ENCODE measurements at regions not wholly inside any gene's neighbourhood (a gene's known extent, or its start where the extent isn't known, plus 50 kb on each side); places are given as distances from the start of the nearest gene placed in this dataset.

DNA sequence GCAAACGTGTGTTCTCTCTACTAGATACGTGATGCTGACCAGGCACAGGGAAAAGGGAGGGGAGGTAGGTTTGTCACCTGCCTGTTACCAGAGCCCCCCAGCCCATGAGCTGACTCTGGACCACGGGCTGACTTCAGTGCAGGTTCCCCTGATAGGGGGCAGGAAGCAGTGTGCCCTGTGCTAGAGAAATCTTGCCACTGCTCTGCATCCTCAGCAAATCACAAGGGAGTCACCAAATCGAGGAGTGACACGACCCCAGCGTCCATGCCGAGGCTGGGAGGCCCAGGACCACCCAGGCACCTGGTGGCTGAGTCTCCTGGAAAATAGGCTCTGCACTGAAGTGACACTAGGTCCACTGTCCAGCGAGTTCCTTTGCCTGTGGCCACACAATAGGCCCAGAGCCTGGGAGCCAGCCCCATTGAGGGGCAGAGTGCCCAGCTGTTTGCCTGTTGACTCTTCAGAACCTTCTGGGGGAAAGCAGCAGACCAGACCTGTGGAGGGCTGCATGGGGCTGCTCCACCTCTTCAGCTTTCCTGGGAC, 99.3 kb downstream of the CTTN start:
- H3K4me3 ChIP-seq (ENCODE audit: severe bottlenecking), result no peak overlapping the region
- DNase-seq (ENCODE audit: low spot score) (peak; percentile 34), ATAC-seq (ENCODE audit: low read depth) (no peak)
- TF ChIP-seq, protein P1, sequence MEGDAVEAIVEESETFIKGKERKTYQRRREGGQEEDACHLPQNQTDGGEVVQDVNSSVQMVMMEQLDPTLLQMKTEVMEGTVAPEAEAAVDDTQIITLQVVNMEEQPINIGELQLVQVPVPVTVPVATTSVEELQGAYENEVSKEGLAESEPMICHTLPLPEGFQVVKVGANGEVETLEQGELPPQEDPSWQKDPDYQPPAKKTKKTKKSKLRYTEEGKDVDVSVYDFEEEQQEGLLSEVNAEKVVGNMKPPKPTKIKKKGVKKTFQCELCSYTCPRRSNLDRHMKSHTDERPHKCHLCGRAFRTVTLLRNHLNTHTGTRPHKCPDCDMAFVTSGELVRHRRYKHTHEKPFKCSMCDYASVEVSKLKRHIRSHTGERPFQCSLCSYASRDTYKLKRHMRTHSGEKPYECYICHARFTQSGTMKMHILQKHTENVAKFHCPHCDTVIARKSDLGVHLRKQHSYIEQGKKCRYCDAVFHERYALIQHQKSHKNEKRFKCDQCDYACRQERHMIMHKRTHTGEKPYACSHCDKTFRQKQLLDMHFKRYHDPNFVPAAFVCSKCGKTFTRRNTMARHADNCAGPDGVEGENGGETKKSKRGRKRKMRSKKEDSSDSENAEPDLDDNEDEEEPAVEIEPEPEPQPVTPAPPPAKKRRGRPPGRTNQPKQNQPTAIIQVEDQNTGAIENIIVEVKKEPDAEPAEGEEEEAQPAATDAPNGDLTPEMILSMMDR (IDR thresholded peaks at IDR 0.05; ENCODE audit: poor library complexity, severe bottlenecking), result no peak
- H3K36me3 ChIP-seq (ENCODE audit: low read depth), result no peaks in the 10 kb centered on the region
- H3K27ac ChIP-seq (ENCODE audit: poor library complexity, severe bottlenecking), result no peak overlapping the region
- no peaks in the 10 kb centered on the region for H3K27me3 ChIP-seq (ENCODE audit: insufficient read depth, poor library complexity, severe bottlenecking)
- H3K9me3 ChIP-seq (ENCODE audit: severe bottlenecking), result no peaks in the 10 kb centered on the region
- no peaks in the 10 kb centered on the region for H3K4me1 ChIP-seq (ENCODE audit: insufficient read depth, poor library complexity, severe bottlenecking)

DNA sequence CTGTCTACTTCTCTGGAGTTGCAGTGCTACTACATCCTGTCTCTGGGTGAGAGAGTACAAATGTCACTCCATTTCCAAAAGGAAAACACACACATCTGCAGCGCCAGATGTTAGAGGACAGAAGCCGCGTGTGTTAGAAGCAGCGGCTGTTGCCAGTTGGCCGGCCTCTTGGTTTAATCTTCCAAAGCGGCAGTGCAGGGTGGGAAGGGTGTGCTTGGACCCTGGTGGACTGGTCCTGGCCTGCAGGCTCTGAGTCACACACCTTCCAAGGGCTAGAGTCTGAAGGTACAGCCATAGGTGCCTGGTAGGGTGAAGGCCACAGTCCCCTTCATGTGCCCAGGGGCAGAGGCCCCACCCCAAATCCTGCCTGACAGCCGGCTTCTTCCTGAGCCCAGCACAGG, 99.8 kb downstream of the CTTN start:
- DNase-seq (ENCODE audit: low spot score), result peak; percentile 24
- H3K4me3 ChIP-seq (ENCODE audit: severe bottlenecking), result no peak overlapping the region
- H3K36me3 ChIP-seq (ENCODE audit: low read depth), result no peaks in the 10 kb centered on the region
- TF ChIP-seq, protein P1 (IDR thresholded peaks at IDR 0.05; ENCODE audit: poor library complexity, severe bottlenecking), result no peak
- H3K9me3 ChIP-seq (ENCODE audit: severe bottlenecking), result no peaks in the 10 kb centered on the region
- no peak for ATAC-seq (ENCODE audit: low read depth)
- no peak overlapping the region for H3K27ac ChIP-seq (ENCODE audit: poor library complexity, severe bottlenecking)
- H3K27me3 ChIP-seq (ENCODE audit: insufficient read depth, poor library complexity, severe bottlenecking), result no peaks in the 10 kb centered on the region
- H3K4me1 ChIP-seq (ENCODE audit: insufficient read depth, poor library complexity, severe bottlenecking), result no peaks in the 10 kb centered on the region

DNA sequence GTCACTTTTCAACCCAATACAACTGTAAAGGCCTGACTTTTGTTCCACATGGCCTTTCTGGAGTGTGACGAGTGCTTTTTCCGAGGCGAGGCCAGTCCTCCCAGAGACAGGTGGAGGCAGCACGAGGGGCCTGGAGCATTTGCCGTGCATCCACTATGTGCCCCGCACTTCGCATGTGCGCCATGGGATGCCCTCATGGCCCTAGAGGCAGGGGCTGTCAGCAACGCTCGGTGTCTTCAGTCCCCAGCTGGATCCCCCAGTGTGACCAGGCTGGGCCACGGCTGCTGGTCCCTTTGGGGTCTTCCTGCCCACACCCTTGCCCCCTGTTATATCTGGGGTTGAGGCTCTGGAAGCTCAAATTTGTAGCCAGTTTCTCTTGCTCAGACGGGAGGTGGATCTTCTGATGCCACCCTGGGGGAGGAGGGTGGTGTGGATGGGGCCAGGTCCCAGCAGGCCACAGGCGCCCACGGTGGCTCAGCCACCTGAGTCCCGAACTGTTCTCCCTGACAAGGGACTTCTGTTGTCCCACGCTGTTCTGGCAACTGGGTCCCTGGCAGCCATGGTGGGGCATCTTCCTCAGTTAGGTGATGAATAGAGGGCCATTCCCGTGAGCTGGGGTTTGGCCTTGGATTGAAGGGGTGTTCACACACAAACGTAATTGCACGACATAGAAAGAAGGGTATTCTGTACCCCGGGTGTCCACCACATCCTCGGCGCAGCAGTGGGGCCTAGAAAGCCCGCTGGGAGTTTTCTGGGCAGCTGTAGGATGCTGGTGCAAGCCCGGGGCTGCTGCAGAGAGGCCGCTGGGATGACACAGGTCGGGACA, 100.9 kb downstream of the CTTN start:
- no peaks in the 10 kb centered on the region for H3K27me3 ChIP-seq (ENCODE audit: insufficient read depth, poor library complexity, severe bottlenecking)
- TF ChIP-seq, protein P1 (IDR thresholded peaks at IDR 0.05; ENCODE audit: poor library complexity, severe bottlenecking), result no peak
- no peak overlapping the region for H3K27ac ChIP-seq (ENCODE audit: poor library complexity, severe bottlenecking)
- H3K4me1 ChIP-seq (ENCODE audit: insufficient read depth, poor library complexity, severe bottlenecking), result no peaks in the 10 kb centered on the region
- no peaks in the 10 kb centered on the region for H3K36me3 ChIP-seq (ENCODE audit: low read depth)
- DNase-seq (ENCODE audit: low spot score) (peak; percentile 42), ATAC-seq (ENCODE audit: low read depth) (no peak)
- H3K4me3 ChIP-seq (ENCODE audit: severe bottlenecking), result no peak overlapping the region
- H3K9me3 ChIP-seq (ENCODE audit: severe bottlenecking), result no peaks in the 10 kb centered on the region

GRCh38 chr11:70500076-70500847, 101.9 kb downstream of the CTTN start:
- no peaks in the 10 kb centered on the region for H3K4me1 ChIP-seq (ENCODE audit: insufficient read depth, poor library complexity, severe bottlenecking)
- H3K27me3 ChIP-seq (ENCODE audit: insufficient read depth, poor library complexity, severe bottlenecking), result no peaks in the 10 kb centered on the region
- DNase-seq (ENCODE audit: low spot score) (peak; percentile 42), ATAC-seq (ENCODE audit: low read depth) (no peak)
- no peaks in the 10 kb centered on the region for H3K36me3 ChIP-seq (ENCODE audit: low read depth)
- no peak overlapping the region for H3K27ac ChIP-seq (ENCODE audit: poor library complexity, severe bottlenecking)
- H3K4me3 ChIP-seq (ENCODE audit: severe bottlenecking), result no peak overlapping the region
- TF ChIP-seq, protein P1 (IDR thresholded peaks at IDR 0.05; ENCODE audit: poor library complexity, severe bottlenecking), result no peak
- no peaks in the 10 kb centered on the region for H3K9me3 ChIP-seq (ENCODE audit: severe bottlenecking)

Data from RWPE2 (cell line).